ENCODE measurements at regions not wholly inside any gene's neighbourhood (a gene's known extent, or its start where the extent isn't known, plus 50 kb on each side); places are given as distances from the start of the nearest gene placed in this dataset.
"Not testable (repeated sequence)": the region's sequence is repeated elsewhere in the genome, so short reads cannot be mapped to it uniquely, and the experiment has no call there.

DNA sequence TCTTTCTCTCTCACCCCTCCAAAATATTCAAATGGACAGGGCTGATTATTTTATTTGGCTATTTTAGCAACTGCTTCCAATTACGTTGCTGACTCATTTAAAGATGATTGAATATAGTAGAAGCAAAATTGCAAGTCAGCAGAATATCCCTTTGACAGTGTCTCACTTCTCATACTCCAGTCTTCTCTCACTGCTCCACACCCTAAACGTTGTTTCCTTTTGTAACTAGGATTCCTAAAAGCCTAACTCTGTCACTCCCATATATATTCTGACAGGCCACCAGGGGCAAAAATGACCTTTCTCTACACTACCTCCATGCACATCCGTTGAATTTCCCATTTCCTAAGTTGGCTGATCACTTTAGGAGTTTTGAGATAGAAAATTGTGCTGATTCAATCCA lies 351.1 kb downstream of the RND3 start:
- DNase-seq (ENCODE audit: low read depth) = no peak

DNA sequence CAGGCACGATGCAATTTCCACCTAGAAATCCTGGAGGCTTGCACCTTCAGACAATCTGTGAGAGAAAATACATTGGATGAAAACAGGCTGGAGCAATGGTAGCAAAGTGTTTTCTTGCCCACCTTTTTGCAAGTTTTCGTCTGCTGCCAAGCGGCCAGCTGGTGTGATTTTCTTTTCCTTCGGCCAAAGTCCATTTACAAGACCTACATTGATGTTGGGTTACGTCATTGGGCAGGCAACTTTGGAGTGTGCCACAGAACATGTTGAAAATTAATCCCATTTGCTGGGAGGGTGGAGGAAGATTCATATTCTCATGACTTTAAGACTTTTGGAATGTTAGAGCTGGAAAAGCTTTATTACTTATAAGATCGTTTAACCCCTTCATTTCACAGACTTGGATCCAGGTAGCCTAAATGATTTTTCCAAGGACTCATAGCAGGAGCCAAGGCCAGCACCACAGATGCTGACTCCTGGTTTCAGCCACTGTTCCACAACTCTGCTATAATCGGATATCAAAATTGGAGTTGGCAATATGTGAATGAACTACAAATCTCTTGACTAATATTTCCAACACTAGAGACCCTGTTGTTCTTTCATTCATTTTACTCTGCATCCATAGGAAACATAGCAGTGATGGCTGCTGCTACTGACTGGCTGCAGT lies 352.1 kb downstream of the RND3 start:
- no peak for DNase-seq (ENCODE audit: low read depth)

DNA sequence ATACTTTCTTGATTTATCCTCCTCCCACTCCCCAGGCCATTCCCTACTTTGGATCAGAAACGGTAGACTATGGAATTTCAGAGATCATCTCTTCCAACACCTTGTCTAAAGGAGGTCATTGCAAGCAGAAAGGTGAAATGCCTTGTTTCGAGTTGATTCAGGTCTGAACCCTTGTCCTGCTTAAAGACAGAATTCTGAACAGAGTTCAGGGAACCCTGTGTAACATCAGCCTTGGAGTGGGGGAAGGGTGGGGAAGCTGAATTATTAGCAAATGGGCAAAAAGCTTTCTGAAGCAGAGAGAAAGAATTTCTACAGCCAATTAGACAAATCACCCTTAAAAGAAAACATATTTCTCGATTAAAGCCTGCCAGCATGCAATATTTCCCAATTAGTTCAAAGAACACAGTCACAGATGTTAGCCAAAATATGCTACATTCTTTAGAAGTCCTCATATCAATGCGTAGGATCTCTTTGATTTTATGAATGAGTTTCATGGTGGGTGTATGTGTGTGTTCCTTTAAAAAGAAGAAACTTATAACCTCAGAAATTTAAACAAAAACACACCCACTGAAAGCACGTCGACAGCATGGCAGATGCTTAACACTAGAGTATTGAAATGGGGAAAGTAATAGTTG lies 353.1 kb downstream of the RND3 start:
- no peak for DNase-seq (ENCODE audit: low read depth)

DNA sequence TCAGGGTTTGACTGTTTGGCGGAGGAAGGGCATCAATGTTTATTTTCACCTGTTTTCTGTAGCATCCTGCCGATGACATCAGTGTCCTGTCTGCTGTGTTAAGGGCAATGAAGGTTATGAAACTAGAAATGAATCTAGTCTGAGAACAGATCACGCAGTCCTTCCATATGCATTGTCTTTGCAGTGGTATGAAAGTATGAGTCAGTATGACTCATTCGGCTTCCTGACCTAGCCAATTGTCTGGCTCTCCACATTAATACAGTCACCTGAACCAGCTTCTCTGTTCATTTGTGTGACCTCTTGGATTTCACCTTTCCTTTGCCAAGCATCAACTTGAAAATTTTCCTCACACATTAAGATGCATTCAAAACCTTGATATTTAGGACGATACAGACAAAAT lies 353.8 kb downstream of the RND3 start:
- peak; percentile 93 for DNase-seq (ENCODE audit: low read depth)

DNA sequence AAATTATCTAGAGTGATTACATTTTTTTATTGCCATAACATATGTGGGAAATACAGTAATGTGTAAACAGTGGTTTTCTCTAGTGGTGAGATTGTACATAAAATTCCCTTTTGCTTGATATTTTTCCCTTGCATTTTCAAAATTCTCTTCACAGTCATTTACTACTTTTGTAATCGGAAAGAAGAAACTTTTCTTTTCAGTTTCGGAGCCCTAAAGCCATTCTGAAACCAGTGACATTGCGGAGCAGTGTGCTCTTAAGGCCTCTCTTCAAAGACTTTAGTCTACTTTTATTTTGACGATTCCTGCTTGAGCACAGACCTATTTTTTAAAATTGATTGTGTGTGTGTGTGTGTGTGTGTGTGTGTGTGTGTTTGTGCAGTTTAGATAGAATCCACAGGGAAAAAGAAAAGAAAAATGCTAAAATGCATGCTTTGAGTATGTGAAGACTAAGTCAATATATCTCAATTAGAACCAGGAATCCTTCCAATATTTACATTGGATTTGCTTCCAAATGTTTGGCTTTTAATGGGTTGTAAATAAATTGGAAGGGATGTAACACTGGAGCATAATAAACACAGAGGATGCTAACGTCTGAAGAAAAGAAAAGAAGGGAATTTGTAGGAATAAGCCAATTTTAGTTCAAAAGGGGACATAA lies 357.4 kb downstream of the RND3 start:
- DNase-seq (ENCODE audit: low read depth) = no peak

DNA sequence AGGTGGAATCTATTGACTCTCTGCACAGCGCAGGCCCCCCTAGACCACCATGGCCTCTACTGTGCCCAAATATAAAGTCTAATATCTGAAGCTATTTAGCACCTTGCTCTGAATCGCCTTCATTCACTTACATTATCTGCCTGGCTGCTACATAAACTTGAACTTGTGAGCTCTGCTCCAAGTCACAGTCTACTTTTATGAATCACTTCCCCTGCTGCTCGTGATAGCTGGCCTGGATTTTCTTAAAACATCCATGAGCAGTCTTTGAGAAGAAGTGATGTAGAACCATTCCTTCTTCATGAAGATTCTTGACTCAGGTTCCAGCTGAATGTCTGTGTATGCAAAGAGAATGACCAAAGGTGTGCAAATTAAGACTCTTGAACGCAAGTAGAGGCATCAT lies 359.5 kb downstream of the RND3 start:
- DNase-seq (ENCODE audit: low read depth) = peak; percentile 70

DNA sequence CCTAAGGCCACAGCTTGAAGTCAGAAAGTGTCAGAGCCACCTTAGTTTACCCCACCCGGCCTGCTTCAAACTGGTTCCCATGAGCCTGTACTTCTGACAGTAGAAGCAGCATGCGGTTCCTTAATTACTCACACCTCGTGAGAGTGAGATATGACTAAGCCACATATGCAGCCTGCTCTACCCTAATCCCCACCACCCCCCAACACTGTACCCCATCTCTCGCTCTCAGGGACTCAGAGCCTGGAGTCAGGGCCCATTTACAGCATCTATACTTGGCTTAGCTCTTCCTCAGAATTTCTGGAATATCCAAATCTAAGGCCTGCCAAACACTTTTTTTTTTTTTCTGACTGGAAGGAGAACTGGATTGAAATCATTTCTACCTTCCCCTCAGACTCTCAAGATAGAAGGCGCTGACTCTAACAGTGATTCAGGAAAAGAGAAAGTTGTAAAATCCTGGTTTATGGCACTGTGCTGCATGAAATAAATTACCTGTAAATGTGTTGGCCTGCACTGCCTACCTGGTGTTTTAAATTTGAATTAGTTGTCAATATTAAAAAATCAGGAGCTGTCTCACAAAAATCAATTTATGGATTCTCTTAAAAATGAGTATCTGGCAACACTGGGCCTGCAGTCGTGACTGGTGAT lies 360.0 kb downstream of the RND3 start:
- DNase-seq (ENCODE audit: low read depth) = no peak

DNA sequence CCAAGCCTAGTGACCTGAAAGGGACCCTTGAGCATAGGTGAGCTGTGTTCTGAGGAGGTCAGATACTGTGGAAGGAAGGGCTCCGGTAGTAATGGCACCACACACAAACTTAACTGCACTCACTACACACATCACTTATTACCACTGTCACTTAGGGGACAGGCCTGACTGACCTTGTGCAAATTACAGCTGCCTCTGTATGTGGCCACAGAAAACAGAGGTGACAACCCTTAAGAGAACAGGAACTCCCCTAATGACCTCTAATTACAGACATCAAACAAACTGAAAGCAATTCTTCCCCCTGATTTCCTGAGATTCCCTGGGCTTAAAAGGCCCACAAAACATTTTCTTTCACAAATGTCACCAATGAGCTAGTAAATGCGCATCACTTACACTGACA lies 360.6 kb downstream of the RND3 start:
- DNase-seq (ENCODE audit: low read depth) = no peak

DNA sequence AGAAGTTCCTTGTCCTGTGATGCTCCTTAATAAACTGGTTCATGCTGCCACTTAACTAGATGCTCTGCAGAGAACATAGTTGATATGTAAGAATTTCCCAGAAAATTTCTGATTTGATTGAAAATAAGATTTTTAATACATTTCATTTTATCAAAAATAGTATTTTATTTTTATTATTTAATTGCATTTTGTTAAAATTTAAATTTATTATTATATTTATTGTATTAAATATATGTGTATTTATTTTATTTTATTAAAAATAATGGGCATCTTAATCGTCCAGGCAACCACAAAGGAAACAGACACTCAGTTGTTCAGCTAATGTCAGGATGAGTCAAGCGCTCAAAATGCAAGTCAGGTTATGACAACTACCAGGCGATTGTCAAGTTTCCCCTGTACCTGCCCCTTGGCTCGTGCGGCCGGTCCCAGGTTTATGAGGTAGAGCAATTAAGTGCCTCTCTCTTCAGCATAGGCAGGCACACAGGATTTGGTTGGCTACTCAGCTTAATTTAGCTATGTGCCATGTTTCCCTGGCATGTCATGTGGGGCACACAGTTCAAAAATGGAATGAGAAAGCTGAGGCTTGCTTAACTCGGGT lies 361.2 kb downstream of the RND3 start:
- no peak for DNase-seq (ENCODE audit: low read depth)

DNA sequence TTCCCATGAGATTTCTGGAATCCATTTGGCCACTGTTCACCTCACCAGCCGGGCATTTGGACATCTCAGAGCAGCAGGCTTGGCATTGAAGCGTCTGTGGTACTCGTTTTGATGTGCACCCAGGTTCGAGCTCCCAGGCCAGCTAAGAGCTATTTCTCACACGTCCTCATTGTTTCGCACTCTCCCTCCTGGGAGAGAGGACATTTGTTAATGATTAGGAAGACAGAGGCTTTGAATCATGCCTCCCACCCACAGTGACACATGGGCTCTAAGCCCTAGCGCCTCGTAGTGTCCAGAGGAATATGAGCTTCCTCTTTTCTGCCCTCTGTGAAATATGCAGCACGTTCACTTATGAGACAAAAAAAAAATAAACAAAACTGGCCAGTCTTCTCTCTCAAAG lies 361.8 kb downstream of the RND3 start:
- DNase-seq (ENCODE audit: low read depth) = peak; percentile 71

DNA sequence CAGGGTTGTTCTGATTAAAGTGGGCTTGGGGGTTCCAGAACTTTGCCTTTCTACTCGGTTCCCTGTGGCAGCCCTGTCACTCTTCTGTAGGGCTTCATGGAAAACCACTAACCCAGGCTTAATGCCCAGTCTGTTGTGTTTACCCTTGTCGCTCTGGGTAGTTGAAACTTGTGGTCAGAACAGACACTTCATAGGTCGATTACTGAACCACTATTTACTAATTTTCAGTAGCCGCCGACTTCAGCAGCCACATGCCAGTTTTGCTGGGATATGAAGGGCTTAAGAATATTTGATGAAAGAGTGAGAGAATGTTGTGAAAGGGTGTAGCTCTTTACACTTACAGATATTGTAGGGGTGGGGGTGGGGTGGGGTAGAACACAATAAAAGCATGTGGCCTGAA lies 362.3 kb downstream of the RND3 start:
- no peak for DNase-seq (ENCODE audit: low read depth)

DNA sequence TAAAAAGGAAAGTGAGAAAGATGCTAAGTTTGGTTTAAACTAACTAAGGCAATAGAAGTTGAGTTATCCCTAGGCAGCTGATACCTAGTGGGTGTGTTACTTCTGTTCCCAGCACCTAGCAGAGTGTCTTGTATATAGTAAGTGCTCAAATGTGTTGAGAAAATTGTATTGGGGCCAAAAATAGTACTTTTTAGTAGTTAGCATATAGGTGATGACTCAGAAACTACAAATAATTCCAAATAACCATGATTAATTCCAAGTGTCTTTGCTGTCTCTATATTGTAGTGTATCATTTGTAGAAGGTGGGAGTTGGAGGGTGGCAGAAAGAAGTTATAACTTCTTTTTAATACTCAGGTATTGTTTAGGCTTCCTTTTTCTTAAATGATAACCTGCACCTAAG lies 362.7 kb downstream of the RND3 start:
- no peak for DNase-seq (ENCODE audit: low read depth)

DNA sequence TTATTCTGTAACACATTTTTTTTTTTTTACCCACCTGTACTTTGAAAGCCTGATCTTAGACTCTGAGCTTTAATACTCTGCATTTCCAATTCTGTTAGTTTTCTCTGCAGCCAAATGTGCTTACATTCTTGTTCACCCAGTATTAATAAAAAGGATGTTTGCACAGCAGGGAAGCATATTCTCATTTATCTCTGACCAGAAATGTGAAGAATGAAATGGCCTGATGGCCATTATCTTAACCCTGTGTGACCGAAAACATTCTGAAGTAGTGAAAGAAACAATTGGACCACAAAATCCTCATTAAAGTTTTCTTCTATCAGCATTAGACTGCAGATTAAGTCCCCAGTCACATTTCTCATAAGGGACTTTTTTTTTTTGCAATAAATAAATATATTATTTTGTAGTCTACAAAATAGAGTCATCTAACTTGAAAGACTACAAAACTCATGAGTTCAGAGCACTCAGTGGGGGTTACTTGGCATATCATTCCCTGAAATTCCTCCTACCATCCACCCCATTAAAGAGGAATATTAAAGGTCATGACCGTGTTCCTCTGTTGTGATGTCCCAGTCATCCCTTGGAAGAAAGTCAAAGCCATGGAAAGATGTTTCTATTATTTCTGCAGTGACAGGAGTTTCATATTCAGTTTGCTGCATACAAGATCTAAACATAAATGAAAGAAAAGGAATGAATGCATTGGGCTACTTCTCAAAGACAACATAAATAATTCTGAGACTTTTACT lies 364.4 kb downstream of the RND3 start:
- DNase-seq (ENCODE audit: low read depth) = peak; percentile 55

DNA sequence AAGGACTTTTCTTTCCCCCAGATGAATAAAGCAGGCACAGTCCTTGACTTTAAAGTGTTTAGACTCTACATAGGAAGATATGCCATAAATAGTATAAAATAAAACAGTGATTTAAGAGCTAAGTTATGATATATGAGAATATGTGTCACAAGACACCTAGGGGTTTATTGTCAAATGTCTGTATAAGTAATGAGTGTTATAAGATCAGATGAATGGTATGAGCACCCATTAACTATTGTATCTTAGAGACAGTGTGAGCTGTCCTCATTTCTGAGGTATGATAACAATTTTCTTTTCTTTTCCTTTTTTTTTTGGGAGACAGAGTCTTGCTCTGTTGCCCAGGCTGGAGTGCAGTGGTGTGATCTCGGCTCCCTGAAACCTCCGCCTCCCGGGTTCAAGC lies 365.3 kb downstream of the RND3 start:
- no peak for DNase-seq (ENCODE audit: low read depth)

DNA sequence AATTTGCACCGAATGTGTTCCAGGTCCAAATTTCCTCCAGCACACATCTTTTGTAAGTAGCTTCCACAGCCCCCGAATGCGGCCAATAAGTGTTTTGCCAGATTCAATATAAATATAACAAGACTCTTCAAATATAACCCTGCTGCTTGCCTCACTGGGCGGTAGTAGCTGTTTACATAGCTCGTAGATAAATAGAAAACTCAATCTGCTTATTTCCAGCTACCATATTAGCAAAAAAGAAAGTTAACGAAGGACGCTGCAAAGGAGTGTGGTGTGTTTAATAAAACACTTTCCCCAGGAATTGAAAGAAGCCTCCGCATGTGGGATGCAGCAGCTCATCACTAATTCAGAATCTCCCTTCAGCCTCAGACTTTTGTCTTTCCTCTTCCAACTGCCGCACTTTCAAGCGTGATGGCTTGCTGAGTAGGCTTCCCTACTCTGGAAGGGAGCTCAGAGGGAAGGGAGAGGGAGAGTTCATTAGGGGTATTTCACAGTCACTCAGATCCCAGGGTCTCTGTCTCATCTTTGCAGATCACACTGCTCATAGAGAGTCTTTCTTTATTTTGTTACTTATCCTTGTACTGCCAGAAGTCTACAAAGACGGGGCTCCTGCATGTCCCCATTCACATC lies 367.0 kb downstream of the RND3 start:
- no peak for DNase-seq (ENCODE audit: low read depth)

DNA sequence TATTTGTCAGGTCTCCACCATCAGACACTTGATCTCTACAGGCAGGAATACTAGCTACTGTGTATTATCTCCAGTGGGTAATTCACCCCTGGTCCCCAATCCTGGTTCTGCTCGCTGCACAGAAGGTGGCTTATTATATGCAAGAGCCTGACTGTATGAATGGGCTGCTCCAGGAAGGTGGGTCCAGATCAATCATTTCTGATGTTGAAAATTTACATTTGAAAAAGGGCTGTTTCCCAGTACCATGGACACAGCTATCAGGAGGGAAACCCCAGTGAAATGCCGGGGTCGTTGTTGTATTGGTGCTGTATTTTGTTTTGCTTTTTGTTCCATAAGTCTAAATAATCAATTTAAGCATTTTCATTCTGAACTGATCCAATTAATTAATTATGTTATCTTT lies 367.6 kb downstream of the RND3 start:
- no peak for DNase-seq (ENCODE audit: low read depth)

DNA sequence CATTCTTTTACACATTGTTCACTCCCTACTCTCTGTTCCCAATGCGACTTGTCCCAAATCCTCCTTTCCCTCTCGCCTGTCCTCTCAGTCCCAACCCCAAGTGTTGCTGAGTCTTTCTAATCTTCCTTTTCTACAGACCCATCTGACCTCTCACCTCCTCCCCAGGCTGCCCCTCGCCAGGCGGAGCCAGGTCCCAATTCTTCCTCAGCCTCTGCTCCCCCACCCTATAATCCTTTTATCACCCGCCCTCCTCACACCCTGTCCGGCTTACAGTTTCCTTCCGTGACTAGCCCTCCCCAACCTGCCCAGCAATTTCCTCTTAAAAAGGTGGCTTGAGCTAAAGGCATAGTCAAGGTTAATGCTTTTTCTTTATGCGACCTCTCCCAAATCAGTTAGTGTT lies 373.4 kb downstream of the RND3 start:
- DNase-seq (ENCODE audit: low read depth) = not testable (repeated sequence)

DNA sequence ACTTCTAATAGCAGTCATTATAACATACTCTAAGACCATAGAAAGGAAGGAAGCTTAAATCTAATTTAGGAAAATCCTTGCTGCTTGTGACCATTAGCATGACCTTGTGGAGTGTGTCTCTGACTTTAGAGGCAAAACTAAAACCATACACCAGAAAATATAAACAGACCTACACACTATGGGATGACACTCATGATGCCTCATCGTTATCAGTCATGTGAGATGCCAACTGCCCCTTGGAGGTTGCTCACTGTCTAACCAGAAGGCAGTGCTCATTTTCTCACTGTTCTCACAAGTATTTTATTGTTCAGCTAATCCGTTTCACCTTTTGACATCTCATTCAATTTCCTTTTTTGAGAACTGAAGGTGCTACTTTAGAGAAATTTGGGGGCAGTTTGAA lies 376.9 kb downstream of the RND3 start:
- DNase-seq (ENCODE audit: low read depth) = no peak

DNA sequence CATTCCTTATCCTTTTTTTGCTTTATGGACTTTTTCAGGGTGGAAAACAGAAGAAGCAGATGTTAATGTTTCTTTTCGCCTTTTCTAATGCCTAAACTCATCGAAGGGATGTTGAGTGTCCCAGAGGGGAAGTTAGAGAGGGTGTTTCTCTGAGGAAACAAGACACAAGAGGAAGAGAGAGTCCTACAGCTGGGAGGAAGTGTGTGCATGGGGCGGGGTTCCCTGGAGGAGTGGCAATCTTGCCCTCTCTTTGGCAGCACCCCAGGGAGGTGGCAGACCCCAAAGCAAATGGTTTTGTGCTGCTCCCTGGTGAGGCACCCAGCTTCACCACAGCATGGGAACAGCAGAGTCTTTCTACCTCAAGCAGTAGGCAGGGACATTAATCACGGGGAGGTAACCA lies 377.6 kb downstream of the RND3 start:
- DNase-seq (ENCODE audit: low read depth) = no peak

DNA sequence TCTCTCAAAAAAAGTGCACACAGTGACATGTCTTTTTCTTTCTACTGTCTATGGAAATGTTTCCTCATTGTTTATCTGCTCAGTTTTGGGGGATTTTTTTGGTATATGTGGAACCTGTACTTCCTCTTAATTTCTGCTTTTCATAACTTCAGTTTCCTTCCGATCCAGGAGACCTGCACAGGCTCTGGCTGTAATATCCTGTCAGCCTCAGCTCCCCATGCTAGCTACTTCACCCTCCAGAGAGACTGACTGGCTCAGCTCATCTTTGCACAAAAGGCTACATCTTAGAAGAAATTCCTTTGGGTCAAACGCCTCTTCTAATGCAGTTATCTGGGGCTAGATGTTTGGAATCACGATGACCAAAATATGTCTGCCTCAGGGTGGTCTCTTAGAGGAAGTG lies 378.4 kb downstream of the RND3 start:
- DNase-seq (ENCODE audit: low read depth) = no peak

DNA sequence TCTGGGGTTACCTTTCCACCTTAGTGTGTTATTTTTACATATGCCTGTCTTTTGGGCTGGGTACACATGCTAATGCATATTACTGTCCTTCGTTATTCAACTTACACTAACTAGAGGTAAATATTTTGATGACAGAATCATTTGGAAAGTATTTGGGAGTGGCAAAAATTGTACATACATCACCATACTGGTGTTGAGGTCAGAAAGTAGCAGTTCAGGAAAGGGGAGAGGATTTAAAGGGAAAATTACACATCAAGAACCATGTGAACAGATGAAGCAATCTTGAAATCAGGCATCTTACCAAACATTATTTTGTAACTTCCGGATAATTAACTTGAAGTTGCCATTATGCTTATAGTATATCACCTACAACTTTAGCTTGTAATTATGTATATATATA lies 379.7 kb downstream of the RND3 start:
- DNase-seq (ENCODE audit: low read depth) = no peak

DNA sequence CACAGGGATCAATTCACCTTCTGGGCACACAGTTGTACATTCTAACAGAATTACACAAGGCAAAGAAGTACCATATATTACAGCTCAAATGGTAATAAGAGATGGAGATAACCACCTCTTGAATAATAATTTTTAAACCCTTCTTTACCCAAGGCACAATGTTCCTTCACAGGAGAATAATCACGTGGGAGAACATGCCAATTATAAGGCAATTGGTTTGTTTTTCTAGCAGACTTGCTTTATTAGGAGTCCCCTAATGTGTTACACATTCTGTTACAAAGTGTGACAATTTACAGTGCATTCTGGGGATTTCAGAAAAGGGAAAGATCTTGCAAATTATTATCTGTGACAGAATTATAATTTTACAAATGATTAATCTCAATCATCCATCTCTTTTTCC lies 380.3 kb downstream of the RND3 start:
- no peak for DNase-seq (ENCODE audit: low read depth)
